ENCODE measurements at regions not wholly inside any gene's neighbourhood (a gene's known extent, or its start where the extent isn't known, plus 50 kb on each side); places are given as distances from the start of the nearest gene placed in this dataset.

DNA sequence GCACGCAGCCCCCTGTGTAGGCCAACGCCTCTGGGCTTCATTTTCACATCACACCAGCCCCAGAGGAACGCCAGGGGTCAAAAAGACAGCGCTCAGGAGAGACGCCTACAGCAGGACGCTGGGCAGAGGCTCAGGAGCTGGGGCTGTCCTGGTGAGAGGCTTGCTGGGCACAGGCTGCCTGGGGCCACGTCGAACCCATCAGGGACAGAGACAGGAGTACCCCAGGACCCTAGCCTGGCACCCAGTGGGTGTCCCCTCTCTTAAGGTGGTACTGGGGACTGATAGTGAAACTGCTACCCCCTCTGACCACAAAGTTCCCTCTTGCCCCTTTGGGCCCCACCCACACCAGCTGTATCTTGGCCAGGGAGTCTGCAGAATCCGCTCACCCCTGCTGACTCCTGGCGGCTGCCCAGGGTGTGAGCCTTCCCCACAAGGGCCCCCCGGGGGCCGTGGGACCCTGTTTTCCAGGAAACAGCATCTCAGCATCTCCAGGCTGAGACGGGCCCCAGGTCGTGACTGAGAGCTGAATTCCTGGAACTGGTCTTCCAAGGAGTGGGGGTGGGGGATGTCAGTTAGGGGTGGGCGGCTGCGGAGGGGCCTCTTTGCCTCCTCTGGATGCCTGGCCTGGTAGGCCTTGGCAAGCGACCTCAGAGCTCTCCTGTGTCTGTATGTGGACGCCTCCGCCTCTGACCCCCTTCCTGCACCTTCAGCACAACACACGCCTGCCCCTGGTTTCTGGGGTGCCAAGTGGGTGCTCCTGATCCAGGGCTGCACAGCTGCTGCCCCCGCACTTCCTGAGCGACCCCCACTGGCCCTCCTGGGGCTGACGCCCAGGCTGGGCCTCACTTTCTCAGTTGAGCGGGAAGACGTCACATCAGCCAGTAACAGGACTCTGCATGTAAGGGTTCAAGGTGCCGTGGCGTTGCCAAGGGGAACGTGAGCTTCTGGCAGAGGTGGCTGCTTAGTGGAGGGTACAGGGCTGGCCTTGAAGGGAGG lies 321.9 kb upstream of the RTL1 start:
- ChIA-PET POLR2A (no interaction called here), CTCF (interaction anchor here (0.7 to 1.2 kb wide), 2 partner anchors 10 to 146 kb away, joined by 4 to 7 read pairs; no protein-coding TSS in a partner anchor)
- Histone ChIP-seq H3K9ac (replicated peaks; ENCODE audit: extremely low read depth, insufficient read depth, low read length) (no peak overlapping the region), H3K36me3 (ENCODE audit: control insufficient read depth in 2 of 2, extremely low read depth in 1 of 2, insufficient read depth in 2 of 2, low read length in 2 of 2) (no peaks in the 10 kb centered on the region), H3K79me2 (ENCODE audit: control insufficient read depth, insufficient read depth, low read length) (no peaks in the 10 kb centered on the region), H3K4me2 (ENCODE audit: insufficient read depth, low read length) (no peak overlapping the region), H3K9me1 (replicated peaks; ENCODE audit: control insufficient read depth, extremely low read depth, insufficient read depth, low read length) (no peaks in the 10 kb centered on the region), H4K20me1 (replicated peaks; ENCODE audit: control insufficient read depth, extremely low read depth, insufficient read depth, low read length) (no peaks in the 10 kb centered on the region), H2AFZ (ENCODE audit: low read depth, low read length) (no peak overlapping the region), H3K4me1 (ENCODE audit: control insufficient read depth, extremely low read depth, insufficient read depth, low read length) (no peaks in the 10 kb centered on the region), H3K27me3 (ENCODE audit: control insufficient read depth in 2 of 2, insufficient read depth in 2 of 2, low read length in 2 of 2) (peaks cover 0 to 2% of the 10 kb centered on the region in 2 experiments), H3K27ac (ENCODE audit: insufficient read depth, low read depth, low read length) (no peak overlapping the region), H3K4me3 (replicated peaks in 1 of 3; ENCODE audit: insufficient read depth in 1 of 3, low read depth in 1 of 3, low read length in 3 of 3) (no peak overlapping the region), H3K9me3 (replicated peaks; ENCODE audit: control insufficient read depth, insufficient read depth, low read length) (no peaks in the 10 kb centered on the region)
- FAIRE-seq (no peak), DNase-seq (ENCODE audit: low read depth, low spot score) (no peak)
- BruUV-seq (replicated peaks), result no TSS peak
- intact Hi-C loops (cut with micrococcal nuclease), result no loop called here
- TF ChIP-seq POLR2AphosphoS5 (IDR thresholded peaks at IDR 0.05; ENCODE audit: insufficient read depth, low read depth, low read length), result no peak
- TF ChIP-seq, protein P1, sequence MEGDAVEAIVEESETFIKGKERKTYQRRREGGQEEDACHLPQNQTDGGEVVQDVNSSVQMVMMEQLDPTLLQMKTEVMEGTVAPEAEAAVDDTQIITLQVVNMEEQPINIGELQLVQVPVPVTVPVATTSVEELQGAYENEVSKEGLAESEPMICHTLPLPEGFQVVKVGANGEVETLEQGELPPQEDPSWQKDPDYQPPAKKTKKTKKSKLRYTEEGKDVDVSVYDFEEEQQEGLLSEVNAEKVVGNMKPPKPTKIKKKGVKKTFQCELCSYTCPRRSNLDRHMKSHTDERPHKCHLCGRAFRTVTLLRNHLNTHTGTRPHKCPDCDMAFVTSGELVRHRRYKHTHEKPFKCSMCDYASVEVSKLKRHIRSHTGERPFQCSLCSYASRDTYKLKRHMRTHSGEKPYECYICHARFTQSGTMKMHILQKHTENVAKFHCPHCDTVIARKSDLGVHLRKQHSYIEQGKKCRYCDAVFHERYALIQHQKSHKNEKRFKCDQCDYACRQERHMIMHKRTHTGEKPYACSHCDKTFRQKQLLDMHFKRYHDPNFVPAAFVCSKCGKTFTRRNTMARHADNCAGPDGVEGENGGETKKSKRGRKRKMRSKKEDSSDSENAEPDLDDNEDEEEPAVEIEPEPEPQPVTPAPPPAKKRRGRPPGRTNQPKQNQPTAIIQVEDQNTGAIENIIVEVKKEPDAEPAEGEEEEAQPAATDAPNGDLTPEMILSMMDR (IDR thresholded peaks at IDR 0.05; ENCODE audit: extremely low read depth in 1 of 2, insufficient read depth in 1 of 2, low read depth in 1 of 2, low read length in 2 of 2), result no peak
- no peak for TF ChIP-seq EZH2 (IDR thresholded peaks at IDR 0.05; ENCODE audit: borderline replicate concordance, low read depth, low read length, severe bottlenecking)
- no peak for TF ChIP-seq GATA2 (IDR thresholded peaks at IDR 0.05; ENCODE audit: insufficient read depth, insufficient read length, low read depth, low read length)
- no peak for TF ChIP-seq POLR2A (IDR thresholded peaks at IDR 0.05; ENCODE audit: low read depth, low read length)
- TF ChIP-seq MYC (IDR thresholded peaks at IDR 0.05; ENCODE audit: low read depth, low read length), result no peak
- TF ChIP-seq FOS (IDR thresholded peaks at IDR 0.05; ENCODE audit: borderline replicate concordance, insufficient read depth, low read length), result no peak
- dilution Hi-C loops (cut with MboI; ENCODE audit: extremely low pct_ligation_motif_present, low sequenced_read_pairs), result no loop called here

Data from endothelial cell of umbilical vein (primary cell).